Fibroblast of villous mesenchyme (primary cell): ENCODE measurements at regions not wholly inside any gene's neighbourhood (a gene's known extent, or its start where the extent isn't known, plus 50 kb on each side); places are given as distances from the start of the nearest gene placed in this dataset.

Source experiments
- DNase-seq: peaks from one replicate; pipeline ENCODE4 v3.0.0-alpha.2; 2010; ENCODE audit warnings: low read depth
- H3K4me3 ChIP-seq: 2 replicates; pipeline ENCODE4 v1.5.1; 2011; ENCODE audit warnings: low read depth, mild to moderate bottlenecking, low read length
- TF ChIP-seq, protein P1 (sequence below): IDR thresholded peaks from 2 replicates; pipeline ENCODE4 v1.5.1; 2012; ENCODE audit warnings: low read depth, mild to moderate bottlenecking, low read length; ENCODE audit not compliant: insufficient read depth

GRCh38 chr10:4353964-4354363 lies 472.0 kb upstream of the AKR1E2 start:
- peak; percentile 82 for DNase-seq
- TF ChIP-seq, protein P1, sequence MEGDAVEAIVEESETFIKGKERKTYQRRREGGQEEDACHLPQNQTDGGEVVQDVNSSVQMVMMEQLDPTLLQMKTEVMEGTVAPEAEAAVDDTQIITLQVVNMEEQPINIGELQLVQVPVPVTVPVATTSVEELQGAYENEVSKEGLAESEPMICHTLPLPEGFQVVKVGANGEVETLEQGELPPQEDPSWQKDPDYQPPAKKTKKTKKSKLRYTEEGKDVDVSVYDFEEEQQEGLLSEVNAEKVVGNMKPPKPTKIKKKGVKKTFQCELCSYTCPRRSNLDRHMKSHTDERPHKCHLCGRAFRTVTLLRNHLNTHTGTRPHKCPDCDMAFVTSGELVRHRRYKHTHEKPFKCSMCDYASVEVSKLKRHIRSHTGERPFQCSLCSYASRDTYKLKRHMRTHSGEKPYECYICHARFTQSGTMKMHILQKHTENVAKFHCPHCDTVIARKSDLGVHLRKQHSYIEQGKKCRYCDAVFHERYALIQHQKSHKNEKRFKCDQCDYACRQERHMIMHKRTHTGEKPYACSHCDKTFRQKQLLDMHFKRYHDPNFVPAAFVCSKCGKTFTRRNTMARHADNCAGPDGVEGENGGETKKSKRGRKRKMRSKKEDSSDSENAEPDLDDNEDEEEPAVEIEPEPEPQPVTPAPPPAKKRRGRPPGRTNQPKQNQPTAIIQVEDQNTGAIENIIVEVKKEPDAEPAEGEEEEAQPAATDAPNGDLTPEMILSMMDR = no peak
- no peak overlapping the region for H3K4me3 ChIP-seq

DNA sequence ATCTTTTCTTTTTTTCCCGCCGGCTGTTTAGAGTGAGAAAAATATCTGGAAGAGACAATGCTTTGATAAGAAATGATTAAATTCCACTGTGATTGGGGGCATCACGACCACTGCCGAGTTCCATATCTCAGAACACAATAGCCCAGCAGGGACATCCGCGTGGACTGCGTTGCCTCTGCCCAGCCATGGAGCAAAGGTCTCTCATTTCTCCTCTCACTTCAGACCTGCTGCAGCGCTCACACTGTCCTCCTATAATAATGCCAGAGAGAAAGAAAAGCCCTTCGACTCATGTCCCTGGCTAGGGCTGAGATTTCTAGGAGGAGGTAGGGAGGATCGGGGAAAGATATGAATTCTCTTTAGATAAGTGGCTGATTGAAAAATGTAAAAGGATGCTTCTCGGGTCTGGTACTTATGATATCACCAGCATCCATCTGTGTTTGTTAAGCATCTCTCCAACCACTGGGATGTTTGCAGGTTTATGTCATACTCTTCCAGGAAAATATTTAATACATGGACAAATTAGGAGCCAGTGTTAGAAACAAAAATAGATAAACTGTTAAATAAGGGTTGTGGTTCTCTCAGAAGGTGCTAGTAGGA lies 472.9 kb upstream of the AKR1E2 start:
- TF ChIP-seq, protein P1 = no peak
- no peak overlapping the region for H3K4me3 ChIP-seq
- DNase-seq = peak; percentile 45

- TF ChIP-seq, protein P1 = no peak
- H3K4me3 ChIP-seq = no peak overlapping the region
- DNase-seq = peak; percentile 90
These were observed 473.5 kb upstream of the AKR1E2 start for GRCh38 chr10:4352414-4352961.

DNA sequence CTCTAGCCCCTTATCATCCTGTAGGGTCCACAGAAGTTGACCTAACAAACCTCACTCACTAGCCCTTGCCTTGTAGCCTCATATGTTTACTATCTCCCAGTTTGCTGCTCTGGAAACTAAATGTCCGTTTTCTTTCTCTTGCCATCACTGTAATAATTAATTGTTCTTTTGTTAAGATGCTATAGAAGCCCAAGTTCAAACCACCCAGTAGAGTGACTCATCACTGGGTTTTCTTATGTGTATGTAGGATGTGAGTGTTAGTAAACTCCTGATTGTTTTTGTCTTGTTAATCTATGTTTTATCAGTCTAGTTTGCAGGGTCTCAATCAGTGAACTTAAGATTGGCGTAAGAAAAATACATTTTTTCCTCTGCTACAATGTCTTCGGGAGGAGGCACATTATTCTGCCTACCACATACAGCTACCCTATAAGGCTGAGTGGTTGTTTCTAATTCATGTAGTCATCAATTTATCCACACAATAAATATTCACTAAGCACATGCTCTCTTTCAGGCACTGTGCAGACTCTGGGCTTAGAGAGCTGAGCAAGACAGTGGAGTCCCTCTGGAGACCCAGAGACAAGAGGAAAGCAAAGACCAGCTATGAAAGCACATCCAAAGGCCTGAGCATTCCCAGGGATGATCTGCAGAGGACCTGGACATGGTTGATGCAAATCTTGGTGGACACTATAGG lies 474.1 kb upstream of the AKR1E2 start:
- H3K4me3 ChIP-seq = no peak overlapping the region
- peak; percentile 67 for DNase-seq
- TF ChIP-seq, protein P1 = no peak

GRCh38 chr10:4347397-4347796 lies 478.6 kb upstream of the AKR1E2 start:
- TF ChIP-seq, protein P1 = no peak
- DNase-seq = no peak
- no peak overlapping the region for H3K4me3 ChIP-seq

- TF ChIP-seq, protein P1 = no peak
- H3K4me3 ChIP-seq = no peak overlapping the region
- DNase-seq = no peak
These were observed 479.9 kb upstream of the AKR1E2 start for GRCh38 chr10:4345877-4346646.
